Posterior vena cava (tissue), 2 donors: ENCODE measurements at regions not wholly inside any gene's neighbourhood (a gene's known extent, or its start where the extent isn't known, plus 50 kb on each side); places are given as distances from the start of the nearest gene placed in this dataset.
"Not testable (repeated sequence)": the region's sequence is repeated elsewhere in the genome, so short reads cannot be mapped to it uniquely, and the experiment has no call there.

Source experiments
- DNase-seq: peaks from one replicate; pipeline ENCODE4 v3.0.0-alpha.2; 2020; ENCODE audit warnings: low spot score
- intact Hi-C, 2 donors: fragments of 100-400 bp; cut with DNase I; formaldehyde crosslinking; loops; one replicate each; pipeline versions ENCODE4 v1.14.1 to v1.14.2; 2022 to 2023
- donor health status: DM: yes; HTN: yes; CAD: no.
- donor health status: DM: yes; HTN: yes; CAD: no.

DNA sequence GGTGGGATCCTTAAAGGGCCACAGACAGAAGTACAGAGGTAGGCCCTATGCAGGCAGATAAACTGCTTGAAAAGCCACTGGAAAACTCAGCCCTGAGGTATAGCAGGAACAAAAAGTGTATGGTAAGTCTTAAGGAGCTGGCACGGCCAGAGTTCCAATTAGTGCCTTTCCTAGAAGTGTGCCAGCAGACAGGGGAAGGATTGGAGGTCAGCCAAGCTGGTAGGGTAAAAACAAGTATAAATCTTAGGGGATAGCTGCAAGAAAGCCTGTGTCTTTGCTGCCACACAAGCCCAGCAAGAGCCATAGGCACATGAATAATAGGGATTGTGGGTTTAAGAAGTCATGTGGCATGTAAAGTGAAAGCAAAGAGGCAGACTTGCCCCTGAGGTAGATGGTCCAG, 582.5 kb downstream of the PLOD2 start:
- intact Hi-C loops: no loop called here

GRCh38 chr3:145581694-145582093, 579.3 kb downstream of the PLOD2 start:
- intact Hi-C loops: no loop called here
- DNase-seq: no peak

More for the DNA sequence above, 582.5 kb downstream of the PLOD2 start:
- no peak for DNase-seq

DNA sequence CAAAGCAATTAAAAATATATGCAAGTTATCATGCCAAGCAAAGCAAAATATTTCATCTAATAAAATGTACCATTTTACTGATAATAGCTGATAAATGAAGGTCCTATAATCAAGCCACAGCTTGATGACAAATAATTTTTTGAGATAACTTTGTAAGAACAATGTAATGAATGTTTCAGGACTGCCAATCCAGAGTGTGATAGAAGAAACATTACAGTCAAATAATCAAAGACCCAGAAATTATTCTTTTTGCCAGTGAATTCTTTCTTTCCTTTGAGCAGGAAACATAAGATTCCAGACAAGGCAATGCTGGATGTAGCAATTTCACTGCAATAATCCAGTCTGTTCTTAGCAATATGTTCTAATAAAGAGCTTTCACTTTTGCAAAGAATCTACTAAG, 556.1 kb downstream of the PLOD2 start:
- DNase-seq: no peak
- intact Hi-C loops: no loop called here

DNA sequence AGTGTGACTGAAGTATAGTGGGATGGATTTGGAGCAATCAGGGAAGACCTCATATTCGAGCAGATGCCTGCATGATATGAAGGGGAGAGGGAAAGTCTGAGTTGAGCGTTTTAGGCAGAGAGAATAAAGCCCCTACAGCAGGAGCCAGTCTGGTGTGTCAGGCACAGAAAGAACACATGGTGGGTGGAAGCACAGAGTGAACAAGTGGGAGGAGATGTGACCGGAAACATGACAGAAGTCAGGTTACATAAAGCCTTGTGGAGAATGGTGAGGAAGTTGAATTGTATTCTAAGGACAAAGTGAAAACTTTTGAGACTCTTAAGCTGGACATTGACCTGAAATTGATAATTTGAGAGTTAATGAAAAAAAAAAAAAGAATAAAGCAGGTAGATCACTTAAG, 541.0 kb downstream of the PLOD2 start:
- intact Hi-C loops: no loop called here
- DNase-seq: no peak

DNA sequence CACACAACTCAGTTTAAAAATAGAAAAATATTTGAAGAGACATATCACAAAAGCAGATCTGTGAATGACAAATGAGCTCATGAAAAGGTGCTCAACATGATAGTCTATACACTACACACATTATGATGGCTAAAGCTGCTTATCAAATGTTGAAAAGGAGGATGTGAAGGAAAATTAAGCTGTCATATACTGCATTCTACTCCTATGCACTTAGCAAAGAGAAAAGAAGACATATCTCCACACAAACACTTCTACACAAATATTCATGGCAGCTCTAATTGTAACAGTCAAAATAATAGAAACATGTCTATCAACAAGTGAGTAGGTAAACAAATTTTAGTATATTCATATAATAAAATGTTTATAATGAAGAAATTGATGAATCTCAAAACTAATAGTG, 540.5 kb downstream of the PLOD2 start:
- intact Hi-C loops: no loop called here

DNA sequence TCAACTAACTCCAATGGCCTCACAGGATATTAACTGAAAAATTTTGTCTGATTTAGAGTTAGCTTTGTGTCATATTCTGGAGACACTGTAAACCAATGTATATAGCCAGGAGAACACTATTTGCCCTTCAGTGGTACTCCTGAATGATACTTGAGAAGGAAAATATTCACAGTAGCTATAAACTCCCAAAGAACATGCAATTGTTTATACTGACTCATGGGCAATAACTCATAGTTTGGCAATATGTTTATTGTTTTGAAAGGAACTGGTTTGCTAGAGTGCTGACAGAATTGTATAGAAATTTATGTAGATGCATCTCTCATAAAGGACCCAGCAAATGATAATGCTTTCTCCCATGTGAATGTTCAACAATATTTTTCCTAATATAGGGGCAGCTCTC, 537.6 kb downstream of the PLOD2 start:
- intact Hi-C loops: no loop called here
- DNase-seq: no peak

More for the DNA sequence above, 540.5 kb downstream of the PLOD2 start:
- DNase-seq: no peak

DNA sequence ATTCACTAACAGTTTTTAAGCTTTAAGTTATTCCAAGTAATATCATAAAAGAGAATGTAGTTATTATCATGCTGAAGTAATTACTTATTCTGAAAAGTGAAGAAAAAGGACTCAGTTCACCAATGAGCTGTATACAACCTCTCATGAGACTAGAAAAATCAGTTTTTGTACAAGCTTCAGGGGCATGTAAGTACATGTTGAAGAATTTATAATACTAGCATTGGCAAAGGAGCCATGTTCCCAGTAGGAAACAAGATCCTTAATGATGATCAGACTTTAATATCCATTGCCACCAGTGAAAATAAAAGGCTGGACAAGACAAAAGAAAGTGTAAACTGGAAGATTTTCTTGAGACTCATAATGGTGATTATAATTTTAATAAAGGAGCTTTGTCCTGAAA, 532.8 kb downstream of the PLOD2 start:
- intact Hi-C loops: no loop called here
- DNase-seq: no peak

DNA sequence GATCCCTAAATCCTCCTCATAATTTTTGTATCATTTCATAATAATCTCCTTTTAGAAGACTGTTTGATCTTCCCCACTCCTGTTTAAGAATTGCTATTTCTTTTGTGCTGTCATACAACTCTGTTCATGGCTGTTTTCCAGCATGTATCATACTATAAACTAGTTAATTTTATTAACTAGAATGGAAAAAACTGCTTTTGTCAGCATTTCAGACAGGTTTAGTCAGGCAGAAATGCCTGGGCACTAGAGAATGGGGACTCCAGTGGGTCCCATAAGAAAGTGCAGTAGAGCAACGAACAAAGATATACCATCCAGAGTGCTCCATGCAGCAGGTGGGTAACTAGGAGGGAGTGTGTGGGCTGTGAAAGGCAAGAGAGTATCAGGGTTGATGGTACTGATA, 523.9 kb downstream of the PLOD2 start:
- no peak for DNase-seq
- intact Hi-C loops: no loop called here

GRCh38 chr3:145639003-145639606, 521.9 kb downstream of the PLOD2 start:
- intact Hi-C loops: no loop called here
- DNase-seq: no peak

- intact Hi-C loops: no loop called here
- DNase-seq: no peak
Measured at GRCh38 chr3:145639875-145640274, 521.1 kb downstream of the PLOD2 start.

DNA sequence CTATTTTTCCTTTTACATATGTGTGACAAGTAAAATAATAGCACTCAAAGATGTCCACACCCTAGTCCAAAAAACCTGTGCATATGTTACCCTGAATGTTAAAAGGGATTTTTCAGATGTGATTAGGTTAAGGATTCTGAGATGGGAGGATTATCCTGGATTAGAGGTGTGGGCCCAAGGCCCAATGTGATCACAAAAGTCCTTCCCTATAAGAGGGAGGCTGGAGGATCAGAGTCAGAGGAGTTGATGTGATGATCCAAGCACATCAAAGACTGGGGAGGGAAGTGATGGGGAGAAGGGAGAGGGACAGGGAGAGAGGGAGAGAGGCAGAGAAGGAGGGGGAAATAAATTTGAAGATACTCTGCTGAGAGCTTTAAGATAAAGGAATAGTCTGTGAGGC, 512.6 kb downstream of the PLOD2 start:
- intact Hi-C loops: no loop called here
- DNase-seq: no peak

GRCh38 chr3:145649368-145649887, 511.6 kb downstream of the PLOD2 start:
- intact Hi-C loops: no loop called here
- DNase-seq: no peak

DNA sequence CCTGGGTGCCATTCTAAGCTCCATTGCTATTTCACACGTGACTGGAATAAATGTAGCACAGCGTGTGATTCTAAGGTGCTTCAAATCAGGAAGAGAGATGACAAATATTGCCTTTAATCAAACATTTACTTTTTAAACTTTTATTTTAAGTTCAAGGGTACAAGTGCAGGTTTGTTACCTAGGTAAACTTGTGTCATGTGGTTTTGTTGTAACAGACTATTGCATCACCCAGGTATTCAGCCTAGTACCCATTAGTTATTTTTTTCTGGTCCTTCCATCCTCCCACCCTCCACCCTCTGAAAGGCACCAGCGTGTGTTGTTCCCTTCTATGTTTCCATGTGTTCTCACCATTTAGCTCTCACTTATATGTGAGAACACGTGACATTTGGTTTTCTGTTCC, 510.8 kb downstream of the PLOD2 start:
- DNase-seq: no peak
- intact Hi-C loops: no loop called here

- intact Hi-C loops: loop anchor here in 1 of 2 donors (2.0 kb wide), 1 partner anchor 72 kb away; no protein-coding TSS in a partner anchor
- DNase-seq: no peak
Measured at GRCh38 chr3:145671121-145671520, 489.9 kb downstream of the PLOD2 start.

- DNase-seq: no peak
- intact Hi-C loops: no loop called here
Measured at GRCh38 chr3:145673838-145674237, 487.1 kb downstream of the PLOD2 start.

DNA sequence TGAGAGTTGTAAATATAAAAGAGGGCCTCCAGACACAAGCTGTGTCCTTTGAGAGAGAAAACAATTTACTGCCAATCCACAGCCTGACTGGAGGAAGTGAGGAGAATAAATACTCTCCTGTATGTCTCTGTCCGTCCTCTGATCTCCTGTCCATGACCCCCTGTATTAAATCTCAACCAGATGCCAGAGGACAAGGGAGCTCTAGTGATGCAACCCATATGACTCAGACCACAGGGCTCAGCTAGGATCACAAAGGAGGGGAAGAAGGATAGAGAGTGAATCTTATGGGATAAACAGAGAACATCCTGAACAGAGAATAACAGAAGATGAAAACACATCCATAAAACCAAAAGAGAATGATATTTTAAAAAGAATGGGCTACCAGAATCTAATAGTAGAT, 482.6 kb downstream of the PLOD2 start:
- intact Hi-C loops: no loop called here
- DNase-seq: no peak

GRCh38 chr3:145681181-145681580, 479.8 kb downstream of the PLOD2 start:
- no peak for DNase-seq
- intact Hi-C loops: no loop called here

- DNase-seq, intact Hi-C loops: not testable (repeated sequence)
Measured at GRCh38 chr3:145687978-145688377, 473.0 kb downstream of the PLOD2 start.

DNA sequence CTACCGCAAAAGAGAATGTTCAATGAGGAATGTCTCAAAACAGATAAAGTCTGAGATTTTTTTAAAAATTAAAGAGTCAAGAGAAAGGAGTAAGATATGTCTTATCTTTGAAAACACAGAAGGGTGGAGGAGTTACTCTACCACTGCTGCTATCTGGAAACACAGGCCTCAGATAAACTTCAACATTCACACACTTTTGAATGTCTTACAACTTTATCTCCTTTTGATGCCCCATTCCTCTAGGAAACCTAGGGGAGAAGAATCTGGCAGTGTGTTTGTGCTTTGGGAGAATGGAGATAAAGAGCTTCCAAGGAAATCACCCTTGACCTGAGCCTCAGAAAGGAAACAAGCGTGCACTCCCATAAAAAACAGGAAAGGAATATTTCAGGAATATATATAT, 468.2 kb downstream of the PLOD2 start:
- no peak for DNase-seq
- intact Hi-C loops: no loop called here

DNA sequence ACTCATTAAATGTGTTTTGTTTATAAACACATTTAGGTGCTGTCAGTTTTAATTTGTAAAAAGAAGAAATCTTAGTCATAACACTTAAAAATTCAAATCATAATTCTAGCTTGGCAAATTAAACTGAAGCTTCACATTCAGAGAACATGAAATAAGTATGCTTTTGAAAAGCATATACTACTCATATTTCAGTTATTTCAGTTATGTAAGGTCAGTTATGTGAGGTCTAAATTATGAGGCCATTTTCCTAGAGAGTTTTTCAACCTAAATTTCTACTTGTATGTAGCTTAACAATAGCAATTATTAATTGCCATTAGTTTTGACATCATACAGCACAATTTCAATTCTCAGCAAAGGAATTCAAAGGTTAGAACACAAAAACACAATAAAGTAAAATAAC, 465.0 kb downstream of the PLOD2 start:
- DNase-seq: no peak
- intact Hi-C loops: no loop called here

DNA sequence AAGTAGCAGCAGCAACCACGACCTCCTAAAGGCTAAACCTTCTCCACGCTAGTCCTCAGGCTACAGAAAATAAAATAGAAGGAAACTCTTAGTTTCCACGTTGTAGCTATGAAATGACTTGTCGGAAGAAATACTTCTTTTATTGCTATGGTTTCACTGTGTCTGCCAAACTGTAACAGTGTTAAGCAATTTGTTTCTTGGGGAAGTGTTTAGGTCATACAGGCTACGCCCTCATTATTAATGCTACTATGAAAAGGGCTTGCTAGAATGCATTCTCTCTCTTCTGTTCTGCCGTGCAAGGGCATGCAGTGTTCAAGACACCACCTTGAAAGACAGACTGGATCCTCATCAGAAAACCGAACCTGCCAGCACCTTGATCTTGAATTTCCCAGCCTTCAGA, 462.7 kb downstream of the PLOD2 start:
- DNase-seq: no peak
- intact Hi-C loops: no loop called here

DNA sequence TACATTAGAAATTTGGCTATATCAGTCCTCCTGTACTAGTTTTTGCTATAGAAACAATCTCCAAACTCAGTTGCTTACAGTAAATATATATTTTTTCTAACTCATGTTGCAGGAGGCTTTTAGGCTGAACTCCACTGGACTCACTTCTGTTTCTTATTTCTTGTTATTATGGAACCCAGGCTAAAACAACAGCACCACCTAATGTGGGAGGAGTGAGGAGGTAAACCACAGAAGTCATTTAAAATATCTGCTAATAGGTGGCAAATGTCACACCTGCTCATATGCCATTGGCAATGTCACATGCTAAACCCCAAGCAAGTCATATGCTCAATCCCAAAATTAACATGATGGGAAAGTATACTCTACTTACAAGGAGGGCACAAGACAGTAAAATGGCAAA, 462.2 kb downstream of the PLOD2 start:
- DNase-seq: no peak
- intact Hi-C loops: no loop called here
